ENCODE measurements at regions not wholly inside any gene's neighbourhood (a gene's known extent, or its start where the extent isn't known, plus 50 kb on each side); places are given as distances from the start of the nearest gene placed in this dataset.

DNA sequence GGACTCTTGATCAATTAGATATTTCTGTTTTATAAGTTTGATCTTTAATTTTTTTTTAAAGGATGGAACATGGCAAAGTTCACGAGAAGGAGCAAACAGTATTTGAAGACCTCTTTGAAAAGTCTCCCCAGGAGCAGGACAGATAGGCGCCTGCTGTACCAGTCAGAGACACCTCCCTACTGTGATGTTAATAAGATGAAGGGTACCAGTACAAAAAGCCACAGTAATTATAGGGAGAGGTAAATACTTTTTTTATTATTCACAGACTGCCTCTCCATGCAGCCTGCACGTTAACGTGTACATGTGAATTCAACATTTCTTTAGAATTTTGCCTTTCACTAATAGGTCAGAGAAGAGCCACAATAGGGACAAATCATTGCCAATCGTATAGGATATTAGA, 146.5 kb upstream of the CDH6 start:
- H3K9me3 ChIP-seq (ENCODE audit: low read depth), result no peaks in the 10 kb centered on the region
- DNase-seq (ENCODE audit: low read depth in 1 of 2, low spot score in 1 of 2), result no peak
- no peaks in the 10 kb centered on the region for H3K4me1 ChIP-seq (ENCODE audit: low read depth)
- H3K4me3 ChIP-seq, result no peak overlapping the region
- H3K27ac ChIP-seq, result no peak overlapping the region
- TF ChIP-seq, protein P1, sequence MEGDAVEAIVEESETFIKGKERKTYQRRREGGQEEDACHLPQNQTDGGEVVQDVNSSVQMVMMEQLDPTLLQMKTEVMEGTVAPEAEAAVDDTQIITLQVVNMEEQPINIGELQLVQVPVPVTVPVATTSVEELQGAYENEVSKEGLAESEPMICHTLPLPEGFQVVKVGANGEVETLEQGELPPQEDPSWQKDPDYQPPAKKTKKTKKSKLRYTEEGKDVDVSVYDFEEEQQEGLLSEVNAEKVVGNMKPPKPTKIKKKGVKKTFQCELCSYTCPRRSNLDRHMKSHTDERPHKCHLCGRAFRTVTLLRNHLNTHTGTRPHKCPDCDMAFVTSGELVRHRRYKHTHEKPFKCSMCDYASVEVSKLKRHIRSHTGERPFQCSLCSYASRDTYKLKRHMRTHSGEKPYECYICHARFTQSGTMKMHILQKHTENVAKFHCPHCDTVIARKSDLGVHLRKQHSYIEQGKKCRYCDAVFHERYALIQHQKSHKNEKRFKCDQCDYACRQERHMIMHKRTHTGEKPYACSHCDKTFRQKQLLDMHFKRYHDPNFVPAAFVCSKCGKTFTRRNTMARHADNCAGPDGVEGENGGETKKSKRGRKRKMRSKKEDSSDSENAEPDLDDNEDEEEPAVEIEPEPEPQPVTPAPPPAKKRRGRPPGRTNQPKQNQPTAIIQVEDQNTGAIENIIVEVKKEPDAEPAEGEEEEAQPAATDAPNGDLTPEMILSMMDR (IDR thresholded peaks at IDR 0.05; ENCODE audit: low read depth, low read length), result no peak
- no peaks in the 10 kb centered on the region for H3K27me3 ChIP-seq
- no peaks in the 10 kb centered on the region for H3K36me3 ChIP-seq

DNA sequence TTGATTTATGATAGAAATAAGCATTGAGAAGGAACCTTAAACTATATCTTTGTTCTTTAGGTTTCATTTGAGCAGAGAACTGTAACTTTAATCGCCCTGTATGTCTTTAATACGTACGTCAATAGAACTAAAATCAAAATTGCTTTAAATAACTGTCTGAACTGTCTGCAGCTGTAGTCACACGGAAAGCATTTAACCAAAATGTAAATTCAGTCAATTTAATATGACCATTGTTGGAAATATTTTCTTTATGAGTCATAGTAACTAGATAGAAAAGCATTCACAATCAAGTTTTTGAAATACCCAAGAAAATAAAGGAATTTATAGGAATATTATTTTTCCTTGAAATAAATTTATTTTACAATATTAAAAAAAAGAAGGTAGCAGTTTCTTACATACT, 157.1 kb upstream of the CDH6 start:
- H3K4me1 ChIP-seq (ENCODE audit: low read depth), result no peaks in the 10 kb centered on the region
- no peaks in the 10 kb centered on the region for H3K36me3 ChIP-seq
- peak in 1 of 2 donors; percentile 39 for DNase-seq (ENCODE audit: low read depth in 1 of 2, low spot score in 1 of 2)
- TF ChIP-seq, protein P1 (IDR thresholded peaks at IDR 0.05; ENCODE audit: low read depth, low read length), result no peak
- no peak overlapping the region for H3K4me3 ChIP-seq
- H3K9me3 ChIP-seq (ENCODE audit: low read depth), result no peaks in the 10 kb centered on the region
- H3K27me3 ChIP-seq, result no peaks in the 10 kb centered on the region
- H3K27ac ChIP-seq, result no peak overlapping the region

DNA sequence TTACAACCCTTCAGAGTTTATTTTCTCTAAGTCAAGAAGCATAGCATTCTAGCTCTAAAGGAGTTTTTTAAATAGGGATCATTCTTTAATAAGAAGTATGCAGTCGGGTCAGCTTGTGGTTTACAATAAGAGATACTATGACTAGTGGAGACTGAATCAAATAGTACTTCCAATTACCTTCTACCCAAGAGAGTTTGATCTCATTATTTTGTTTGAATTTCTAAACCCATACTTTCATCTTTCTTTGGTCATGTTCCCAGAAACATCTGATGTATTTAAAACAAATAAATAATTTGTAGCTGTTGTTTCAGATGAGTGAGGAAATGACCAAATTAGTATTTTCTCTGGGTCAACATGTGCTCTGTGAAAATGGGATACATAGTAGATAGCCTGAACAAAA, 160.2 kb upstream of the CDH6 start:
- Histone ChIP-seq H3K4me1 (ENCODE audit: low read depth) (no peaks in the 10 kb centered on the region), H3K36me3 (no peaks in the 10 kb centered on the region), H3K27me3 (no peaks in the 10 kb centered on the region), H3K4me3 (no peak overlapping the region), H3K27ac (no peak overlapping the region), H3K9me3 (ENCODE audit: low read depth) (no peaks in the 10 kb centered on the region)
- TF ChIP-seq, protein P1 (IDR thresholded peaks at IDR 0.05; ENCODE audit: low read depth, low read length), result no peak
- peak in 1 of 2 donors; percentile 9 for DNase-seq (ENCODE audit: low read depth in 1 of 2, low spot score in 1 of 2)

DNA sequence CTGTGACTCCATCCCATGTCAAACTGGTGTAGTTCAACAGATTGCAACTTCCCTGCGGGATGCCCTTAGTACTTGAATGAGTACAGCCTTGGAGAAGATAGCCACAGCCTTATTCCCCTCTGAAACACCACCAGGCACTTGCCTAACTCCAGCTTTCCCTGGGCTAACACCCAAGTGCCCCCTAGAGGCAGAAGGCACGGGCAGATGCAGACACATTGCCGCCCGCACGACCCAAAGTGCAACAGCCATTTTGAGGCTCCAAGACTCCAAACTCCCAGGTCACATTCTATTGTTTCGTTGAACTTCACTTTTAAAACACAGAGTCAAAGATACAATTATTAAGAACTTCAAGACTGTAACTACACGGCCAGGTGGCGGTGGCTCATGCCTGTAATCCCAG, 163.6 kb upstream of the CDH6 start:
- H3K27ac ChIP-seq, result no peak overlapping the region
- H3K27me3 ChIP-seq, result no peaks in the 10 kb centered on the region
- TF ChIP-seq, protein P1 (IDR thresholded peaks at IDR 0.05; ENCODE audit: low read depth, low read length), result no peak
- H3K4me1 ChIP-seq (ENCODE audit: low read depth), result no peaks in the 10 kb centered on the region
- no peaks in the 10 kb centered on the region for H3K9me3 ChIP-seq (ENCODE audit: low read depth)
- no peaks in the 10 kb centered on the region for H3K36me3 ChIP-seq
- DNase-seq (ENCODE audit: low read depth in 1 of 2, low spot score in 1 of 2), result no peak
- no peak overlapping the region for H3K4me3 ChIP-seq

DNA sequence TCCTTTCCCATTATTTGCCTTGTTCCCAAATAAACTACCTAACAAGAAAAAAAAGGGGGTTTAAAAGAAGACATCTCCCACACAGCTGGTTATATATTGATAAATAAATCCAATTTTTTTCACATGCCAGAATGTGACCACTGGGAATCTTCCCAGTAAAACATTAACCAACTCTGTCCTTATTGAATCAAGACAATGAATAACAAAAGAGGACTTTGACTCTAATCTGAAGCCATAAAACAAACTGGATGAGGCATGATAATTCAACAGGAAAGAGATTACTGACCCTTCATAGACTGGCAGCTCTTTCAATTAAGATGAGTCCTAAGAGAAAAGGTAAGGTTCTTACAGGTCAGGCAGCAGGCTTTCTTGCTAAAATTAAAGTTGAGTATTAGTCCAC, 165.8 kb upstream of the CDH6 start:
- no peak overlapping the region for H3K27ac ChIP-seq
- H3K4me3 ChIP-seq, result no peak overlapping the region
- TF ChIP-seq, protein P1 (IDR thresholded peaks at IDR 0.05; ENCODE audit: low read depth, low read length), result no peak
- DNase-seq (ENCODE audit: low read depth in 1 of 2, low spot score in 1 of 2), result no peak
- no peaks in the 10 kb centered on the region for H3K9me3 ChIP-seq (ENCODE audit: low read depth)
- H3K27me3 ChIP-seq, result no peaks in the 10 kb centered on the region
- H3K36me3 ChIP-seq, result no peaks in the 10 kb centered on the region
- H3K4me1 ChIP-seq (ENCODE audit: low read depth), result no peaks in the 10 kb centered on the region

DNA sequence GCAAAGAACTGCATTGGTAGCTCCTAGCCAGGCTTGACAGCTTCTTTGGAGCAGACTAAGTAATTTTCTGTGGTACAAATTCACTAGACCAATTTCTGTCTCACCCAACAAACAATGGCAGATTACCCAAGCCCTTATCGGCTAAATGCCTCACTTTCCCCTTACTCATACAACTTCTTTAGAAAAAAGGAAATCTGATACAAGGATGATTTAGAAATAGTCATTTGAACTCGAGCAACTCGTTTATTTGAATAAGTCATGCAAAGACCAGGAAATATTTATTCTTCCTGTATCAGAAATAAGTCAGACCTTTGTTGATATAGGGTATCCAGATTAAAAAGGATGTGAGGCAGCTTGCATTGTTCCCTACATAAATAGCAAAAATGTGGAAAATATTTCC, 170.4 kb upstream of the CDH6 start:
- Histone ChIP-seq H3K9me3 (ENCODE audit: low read depth) (no peaks in the 10 kb centered on the region), H3K4me1 (ENCODE audit: low read depth) (no peaks in the 10 kb centered on the region), H3K27me3 (no peaks in the 10 kb centered on the region), H3K36me3 (no peaks in the 10 kb centered on the region), H3K27ac (no peak overlapping the region), H3K4me3 (no peak overlapping the region)
- DNase-seq (ENCODE audit: low read depth in 1 of 2, low spot score in 1 of 2), result peak in 1 of 2 donors; percentile 33
- TF ChIP-seq, protein P1 (IDR thresholded peaks at IDR 0.05; ENCODE audit: low read depth, low read length), result no peak

Measured in cardiac muscle cell (in vitro differentiated cells and primary cell).